A673 (cell line): ENCODE measurements at regions not wholly inside any gene's neighbourhood (a gene's known extent, or its start where the extent isn't known, plus 50 kb on each side); places are given as distances from the start of the nearest gene placed in this dataset.
A peak's percentile ranks its signal among the peaks of the same experiment; 100 is the strongest.

Experiments
- BruUV-seq: library from RNA; stranded (reverse); fragments of 400-500 nt; replicated peaks from 2 replicates; lab custom pipeline; 2021; lab: Mats Ljungman, UMichigan
- CTCF ChIA-PET: fragments of 300-600 bp; sonication (Branson Sonifier 250); formaldehyde crosslinking; loops from one replicate; lab custom pipeline; 2022; ENCODE audit warnings: antibody characterized with exemption; lab: Charles Lee
- POLR2A ChIA-PET: fragments of 300-600 bp; sonication (Branson Sonifier 250); formaldehyde crosslinking; loops from one replicate; lab custom pipeline; 2022; ENCODE audit warnings: antibody characterized with exemption; ENCODE audit not compliant: low non-redundant PET; lab: Charles Lee
- DNase-seq: peaks from one replicate; pipeline ENCODE4 v3.0.0-alpha.2; 2015; ENCODE audit warnings: low spot score
- H3K27ac ChIP-seq: fragments of 200-600 bp; sonication (generic); 2 replicates; pipeline ENCODE4 v1.5.1; 2016; ENCODE audit warnings: mixed run types, low read depth, mild to moderate bottlenecking, mixed read lengths, antibody characterized with exemption, low read length; ENCODE audit not compliant: poor library complexity, severe bottlenecking
- H3K27me3 ChIP-seq: fragments of 200-600 bp; sonication (generic); replicated peaks from 2 replicates; pipeline ENCODE4 v1.6.1; 2017; ENCODE audit warnings: mixed run types, low read depth, mild to moderate bottlenecking, mixed read lengths, antibody characterized with exemption, low read length; ENCODE audit not compliant: insufficient read depth, poor library complexity
- H3K36me3 ChIP-seq: fragments of 200-600 bp; sonication (generic); 2 replicates; pipeline ENCODE4 v1.6.1; 2016; ENCODE audit warnings: mixed run types, mild to moderate bottlenecking, mixed read lengths, antibody characterized with exemption, low read length; ENCODE audit not compliant: insufficient read depth, poor library complexity, severe bottlenecking
- H3K4me1 ChIP-seq: fragments of 200-600 bp; sonication (generic); 2 replicates; pipeline ENCODE4 v1.6.1; 2017; ENCODE audit warnings: mixed run types, mild to moderate bottlenecking, mixed read lengths, antibody characterized with exemption, low read length; ENCODE audit not compliant: insufficient read depth, poor library complexity, severe bottlenecking
- H3K4me3 ChIP-seq: fragments of 200-600 bp; sonication (generic); 2 replicates; pipeline ENCODE4 v1.5.1; 2016; ENCODE audit warnings: low read depth, mixed run types, mild to moderate bottlenecking, mixed read lengths, low read length; ENCODE audit not compliant: poor library complexity, severe bottlenecking
- H3K9me3 ChIP-seq: fragments of 200-600 bp; sonication (generic); 2 replicates; pipeline ENCODE4 v1.6.1; 2016; ENCODE audit warnings: mixed run types, low read depth, mild to moderate bottlenecking, mixed read lengths, antibody characterized with exemption, low read length; ENCODE audit not compliant: poor library complexity, severe bottlenecking
- EZH2 ChIP-seq: fragments of 200-600 bp; sonication (generic); IDR thresholded peaks from 2 replicates; pipeline ENCODE4 v1.6.1; 2017; ENCODE audit warnings: borderline replicate concordance, low read depth, mild to moderate bottlenecking, mixed read lengths, antibody characterized with exemption, low read length; ENCODE audit not compliant: poor library complexity, severe bottlenecking
- intact Hi-C: fragments of 100-400 bp; cut with micrococcal nuclease; formaldehyde crosslinking; loops from one replicate; pipeline ENCODE4 v1.10.0; 2022; ENCODE audit not compliant: unreplicated experiment
- TF ChIP-seq, protein P1 (sequence below): fragments of 300-800, 200-600 bp; sonication (generic); conservative IDR thresholded peaks from 2 replicates; pipeline ENCODE4 v1.5.1; 2017; ENCODE audit warnings: low read depth, mild to moderate bottlenecking, antibody characterized with exemption, low read length, moderate library complexity, mixed read lengths

DNA sequence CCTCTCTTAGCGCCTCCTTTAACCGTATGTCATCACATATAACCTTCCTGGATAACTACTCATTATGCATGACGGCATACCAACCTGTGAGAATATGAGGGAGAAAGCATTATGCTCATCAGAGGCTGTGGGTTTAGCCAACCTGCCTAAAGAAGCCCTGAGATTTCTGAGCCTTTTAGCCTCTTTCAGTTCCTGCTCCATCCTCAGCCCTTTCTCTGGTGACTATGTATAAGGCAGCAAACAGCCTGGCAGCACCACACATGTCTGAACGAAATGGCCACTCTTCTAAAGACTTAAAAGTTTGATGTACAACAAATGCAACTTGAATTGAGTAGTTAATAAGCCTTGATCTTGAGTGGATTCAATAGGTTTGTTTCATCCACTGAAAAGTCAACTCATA, 64.8 kb upstream of the SOX5 start:
- POLR2A ChIA-PET: no interaction called here

GRCh38 chr12:24012528-24012927, 63.1 kb upstream of the SOX5 start:
- ChIA-PET CTCF (no interaction called here), POLR2A (no interaction called here)
- peak; percentile 45 for DNase-seq
- no TSS peak for BruUV-seq
- H3K9me3 ChIP-seq: no peaks in the 10 kb centered on the region
- intact Hi-C loops: loop anchor here (5.0 to 10.0 kb wide), 2 partner anchors 292 to 765 kb away; no protein-coding TSS in a partner anchor
- H3K4me3 ChIP-seq: no peak overlapping the region
- no peak for TF ChIP-seq EZH2
- TF ChIP-seq, protein P1, sequence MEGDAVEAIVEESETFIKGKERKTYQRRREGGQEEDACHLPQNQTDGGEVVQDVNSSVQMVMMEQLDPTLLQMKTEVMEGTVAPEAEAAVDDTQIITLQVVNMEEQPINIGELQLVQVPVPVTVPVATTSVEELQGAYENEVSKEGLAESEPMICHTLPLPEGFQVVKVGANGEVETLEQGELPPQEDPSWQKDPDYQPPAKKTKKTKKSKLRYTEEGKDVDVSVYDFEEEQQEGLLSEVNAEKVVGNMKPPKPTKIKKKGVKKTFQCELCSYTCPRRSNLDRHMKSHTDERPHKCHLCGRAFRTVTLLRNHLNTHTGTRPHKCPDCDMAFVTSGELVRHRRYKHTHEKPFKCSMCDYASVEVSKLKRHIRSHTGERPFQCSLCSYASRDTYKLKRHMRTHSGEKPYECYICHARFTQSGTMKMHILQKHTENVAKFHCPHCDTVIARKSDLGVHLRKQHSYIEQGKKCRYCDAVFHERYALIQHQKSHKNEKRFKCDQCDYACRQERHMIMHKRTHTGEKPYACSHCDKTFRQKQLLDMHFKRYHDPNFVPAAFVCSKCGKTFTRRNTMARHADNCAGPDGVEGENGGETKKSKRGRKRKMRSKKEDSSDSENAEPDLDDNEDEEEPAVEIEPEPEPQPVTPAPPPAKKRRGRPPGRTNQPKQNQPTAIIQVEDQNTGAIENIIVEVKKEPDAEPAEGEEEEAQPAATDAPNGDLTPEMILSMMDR: peak; percentile 45
- no peak overlapping the region for H3K27ac ChIP-seq
- H3K36me3 ChIP-seq: no peaks in the 10 kb centered on the region
- no peaks in the 10 kb centered on the region for H3K4me1 ChIP-seq
- no peaks in the 10 kb centered on the region for H3K27me3 ChIP-seq

More for the DNA sequence above, 64.8 kb upstream of the SOX5 start:
- intact Hi-C loops: loop anchor here (5.0 to 10.0 kb wide), 2 partner anchors 291 to 763 kb away; no protein-coding TSS in a partner anchor
- Histone ChIP-seq H3K4me3 (no peak overlapping the region), H3K36me3 (no peaks in the 10 kb centered on the region), H3K4me1 (no peaks in the 10 kb centered on the region), H3K27me3 (no peaks in the 10 kb centered on the region), H3K27ac (no peak overlapping the region), H3K9me3 (no peaks in the 10 kb centered on the region)
- no peak for DNase-seq
- no TSS peak for BruUV-seq
- CTCF ChIA-PET: no interaction called here
- TF ChIP-seq, protein P1: no peak
- no peak for TF ChIP-seq EZH2

DNA sequence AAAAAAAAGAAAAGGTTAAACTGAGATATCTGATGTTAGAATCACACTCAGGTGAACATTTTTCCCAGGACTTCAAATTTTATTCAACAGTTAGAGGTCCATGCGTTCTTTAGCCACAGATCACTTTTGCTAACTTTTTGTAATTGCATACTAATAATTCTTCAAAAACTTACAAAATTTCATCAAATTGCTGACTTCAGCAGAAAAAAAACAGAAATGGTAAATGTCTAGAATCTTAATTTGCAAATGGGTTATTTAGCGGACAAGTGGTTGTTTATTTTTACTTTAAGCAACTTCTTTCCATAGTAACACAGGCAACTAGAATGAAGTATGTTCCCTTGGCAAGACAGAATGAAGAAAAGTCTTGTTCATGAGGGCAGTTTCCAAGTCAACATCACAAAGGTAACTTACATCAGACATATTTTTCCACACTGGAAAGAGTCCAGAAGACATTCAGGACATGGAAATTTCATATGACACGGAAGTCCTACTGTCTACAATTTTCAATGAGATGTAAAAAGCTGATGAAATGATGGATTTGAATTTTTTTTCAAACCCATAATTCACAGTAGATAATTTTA, 62.5 kb upstream of the SOX5 start:
- CTCF ChIA-PET: no interaction called here

More for the DNA sequence above, 62.5 kb upstream of the SOX5 start:
- Histone ChIP-seq H3K9me3 (no peaks in the 10 kb centered on the region), H3K4me1 (no peaks in the 10 kb centered on the region), H3K36me3 (no peaks in the 10 kb centered on the region), H3K4me3 (no peak overlapping the region), H3K27me3 (no peaks in the 10 kb centered on the region), H3K27ac (no peak overlapping the region)
- TF ChIP-seq EZH2: no peak
- TF ChIP-seq, protein P1: no peak
- BruUV-seq: no TSS peak
- DNase-seq: no peak
- intact Hi-C loops: loop anchor here (5.0 to 10.0 kb wide), 2 partner anchors 293 to 765 kb away; no protein-coding TSS in a partner anchor
- POLR2A ChIA-PET: no interaction called here
